ENCODE measurements at regions not wholly inside any gene's neighbourhood (a gene's known extent, or its start where the extent isn't known, plus 50 kb on each side); places are given as distances from the start of the nearest gene placed in this dataset.

DNA sequence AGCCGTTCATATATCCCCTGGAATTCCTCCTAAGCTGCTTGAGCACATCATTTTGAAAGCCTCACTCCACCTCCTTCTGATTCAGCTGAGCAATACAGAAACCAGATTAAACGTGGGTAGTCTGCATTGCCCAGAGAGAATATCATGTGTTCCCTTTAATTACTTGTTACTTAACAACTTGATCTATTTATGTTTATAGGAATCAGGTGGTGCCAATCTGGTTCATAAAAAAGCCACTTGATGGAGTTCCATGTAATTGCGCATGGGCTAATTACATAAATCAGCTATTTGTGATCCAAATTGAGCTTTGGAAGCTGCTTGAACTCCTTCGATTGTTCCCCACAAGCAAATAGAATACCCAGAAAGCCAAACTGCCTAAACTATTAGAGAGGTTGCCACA, 114.7 kb upstream of the ADCY1 start:
- Histone ChIP-seq H3K4me1 (ENCODE audit: control insufficient read depth in 1 of 2, insufficient read depth in 2 of 2, low read length in 2 of 2) (no peaks in the 10 kb centered on the region), H3K4me2 (ENCODE audit: low read length) (no peak overlapping the region), H3K27me3 (ENCODE audit: insufficient read depth, low read length) (peaks cover 56% of the 10 kb centered on the region), H3K9me3 (ENCODE audit: control insufficient read depth in 1 of 2, insufficient read depth in 1 of 2, low read depth in 1 of 2, low read length in 2 of 2) (no peaks in the 10 kb centered on the region), H2AFZ (ENCODE audit: low read depth, low read length, poor library complexity, severe bottlenecking) (no peak overlapping the region), H3K4me3 (replicated peaks in 1 of 2; ENCODE audit: low read depth in 1 of 2, low read length in 2 of 2) (no peak overlapping the region), H4K20me1 (ENCODE audit: insufficient read depth) (no peaks in the 10 kb centered on the region), H3K36me3 (ENCODE audit: control insufficient read depth in 1 of 2, insufficient read depth in 2 of 2, low read length in 2 of 2) (no peaks in the 10 kb centered on the region), H3K9ac (ENCODE audit: low read length) (no peak overlapping the region), H3K27ac (ENCODE audit: low read depth, low read length) (no peak overlapping the region), H3K9me2 (ENCODE audit: insufficient read depth) (no peaks in the 10 kb centered on the region), H3K79me2 (ENCODE audit: insufficient read depth, low read length) (no peaks in the 10 kb centered on the region)
- intact Hi-C loops (cut with micrococcal nuclease), result no loop called here
- ATAC-seq (no peak), DNase-seq (ENCODE audit: low read depth, low spot score) (no peak)
- RAD21 ChIA-PET (ENCODE audit: low non-redundant PET in 1 of 2, low total read pairs in 2 of 2, uncharacterized antibody in 2 of 2, unreplicated experiment in 2 of 2), result no interaction called here
- no peak for TF ChIP-seq EGR1 (IDR thresholded peaks at IDR 0.05; ENCODE audit: low read depth)
- no peak for TF ChIP-seq EZH2phosphoT487 (IDR thresholded peaks at IDR 0.05; ENCODE audit: borderline replicate concordance)
- CTCF ChIA-PET, result no interaction called here
- BruUV-seq (replicated peaks), result no TSS peak
- POLR2A ChIA-PET, result no interaction called here

DNA sequence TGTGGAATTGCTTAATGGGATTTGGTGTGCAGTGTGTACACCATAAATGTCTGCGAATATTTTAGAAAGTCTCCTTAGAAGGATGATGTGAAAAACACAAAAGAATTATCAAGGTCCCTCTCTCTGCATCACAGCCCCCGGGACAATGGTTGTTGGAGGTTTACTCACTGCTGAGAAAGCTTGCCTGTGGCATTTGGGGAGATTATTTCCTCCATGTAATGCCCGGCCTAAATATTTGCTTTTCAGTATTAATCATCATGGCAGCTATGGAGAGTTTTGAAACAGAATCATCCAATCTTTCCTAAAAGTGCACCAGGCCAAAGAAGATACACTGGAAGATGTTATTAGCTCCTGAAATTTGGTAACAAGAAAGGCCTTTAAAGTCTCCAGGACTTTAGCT, 113.8 kb upstream of the ADCY1 start:
- Histone ChIP-seq H3K4me1 (ENCODE audit: control insufficient read depth in 1 of 2, insufficient read depth in 2 of 2, low read length in 2 of 2) (no peaks in the 10 kb centered on the region), H3K36me3 (ENCODE audit: control insufficient read depth in 1 of 2, insufficient read depth in 2 of 2, low read length in 2 of 2) (no peaks in the 10 kb centered on the region), H3K79me2 (ENCODE audit: insufficient read depth, low read length) (no peaks in the 10 kb centered on the region), H3K27ac (ENCODE audit: low read depth, low read length) (no peak overlapping the region), H3K4me3 (replicated peaks in 1 of 2; ENCODE audit: low read depth in 1 of 2, low read length in 2 of 2) (no peak overlapping the region), H3K27me3 (ENCODE audit: insufficient read depth, low read length) (peaks cover 53% of the 10 kb centered on the region), H3K9me2 (ENCODE audit: insufficient read depth) (no peaks in the 10 kb centered on the region), H3K9me3 (ENCODE audit: control insufficient read depth in 1 of 2, insufficient read depth in 1 of 2, low read depth in 1 of 2, low read length in 2 of 2) (no peaks in the 10 kb centered on the region), H3K9ac (ENCODE audit: low read length) (no peak overlapping the region), H4K20me1 (ENCODE audit: insufficient read depth) (no peaks in the 10 kb centered on the region), H3K4me2 (ENCODE audit: low read length) (no peak overlapping the region), H2AFZ (ENCODE audit: low read depth, low read length, poor library complexity, severe bottlenecking) (no peak overlapping the region)
- ChIA-PET POLR2A (no interaction called here), CTCF (no interaction called here), RAD21 (ENCODE audit: low non-redundant PET in 1 of 2, low total read pairs in 2 of 2, uncharacterized antibody in 2 of 2, unreplicated experiment in 2 of 2) (no interaction called here)
- ATAC-seq (no peak), DNase-seq (ENCODE audit: low read depth, low spot score) (no peak)
- TF ChIP-seq TCF7L2 (IDR thresholded peaks at IDR 0.05; ENCODE audit: borderline replicate concordance, extremely low read depth, insufficient read depth, insufficient read length) (no peak), SRF (IDR thresholded peaks at IDR 0.05; ENCODE audit: low read depth) (no peak), CBX3 (IDR thresholded peaks at IDR 0.05; ENCODE audit: low read depth) (no peak), ZFX (IDR thresholded peaks at IDR 0.05) (no peak), FOSL1 (IDR thresholded peaks at IDR 0.05; ENCODE audit: low read depth) (no peak), POLR2AphosphoS5 (IDR thresholded peaks at IDR 0.05; ENCODE audit: low read depth, low read length) (no peak), RAD21 (IDR thresholded peaks at IDR 0.05; ENCODE audit: low read depth) (no peak), EZH2phosphoT487 (IDR thresholded peaks at IDR 0.05; ENCODE audit: borderline replicate concordance) (no peak), POLR2A (IDR thresholded peaks at IDR 0.05; ENCODE audit: borderline replicate concordance, extremely low read depth, insufficient read depth, insufficient read length) (no peak)
- intact Hi-C loops (cut with micrococcal nuclease), result no loop called here
- no TSS peak for BruUV-seq (replicated peaks)

All from HCT116 (cell line).